A549 (cell line): ENCODE measurements at regions not wholly inside any gene's neighbourhood (a gene's known extent, or its start where the extent isn't known, plus 50 kb on each side); places are given as distances from the start of the nearest gene placed in this dataset.

Experiments used
- ATAC-seq, 2 experiments: fragments of 200-7000 bp in 1 of 2; fragments of >200 bp in 1 of 2; cut with Nextera tagmentation in 1 of 2; cut with Tn5 transposase in 1 of 2; 3 replicates each; pipeline versions ENCODE4 v1.8.0 to v1.9.1; 2018 to 2020; ENCODE audit warnings: mild to moderate bottlenecking in 1 of 2, moderate library complexity in 1 of 2
- CTCF ChIA-PET: fragments of 300-600 bp; sonication (Branson Sonifier 250); formaldehyde crosslinking; extraction: SDS; loops from one replicate; lab custom pipeline; 2021; ENCODE audit warnings: antibody characterized with exemption, inconsistent platforms; lab: Yijun Ruan, JAX
- POLR2A ChIA-PET: fragments of 350-600 bp; formaldehyde crosslinking; extraction: SDS; loops from one replicate; lab custom pipeline; 2021; ENCODE audit warnings: antibody characterized with exemption, inconsistent platforms; lab: Yijun Ruan, JAX
- DNase-seq, 2 experiments: peaks; one replicate each; pipeline versions ENCODE4 v3.0.0 to v3.0.0-alpha.2; 2011 to 2016; ENCODE audit warnings: low read depth in 1 of 2, low spot score in 1 of 2
- FAIRE-seq: peaks from 2 replicates; lab custom pipeline; 2011; peaks lifted over from hg19 to GRCh38; lab: Jason Lieb, UNC
- H3K27ac ChIP-seq, 2 experiments: fragments of >200 bp; sonication (Bioruptor Twin); formaldehyde crosslinking; 3 replicates each; pipeline ENCODE4 v1.5.1; 2016 to 2017
- H3K4me1 ChIP-seq: fragments of >200 bp; sonication (Bioruptor Twin); formaldehyde crosslinking; 3 replicates; pipeline ENCODE4 v1.6.1; 2016
- H3K4me2 ChIP-seq: fragments of >200 bp; sonication (Bioruptor Twin); formaldehyde crosslinking; 3 replicates; pipeline ENCODE4 v1.6.1; 2016
- H3K4me3 ChIP-seq: fragments of >200 bp; sonication (Bioruptor Twin); formaldehyde crosslinking; 3 replicates; pipeline ENCODE4 v1.5.1; 2016
- H3K9me3 ChIP-seq: fragments of >200 bp; sonication (Bioruptor Twin); formaldehyde crosslinking; 3 replicates; pipeline ENCODE4 v1.6.1; 2016
- BCL3 ChIP-seq: fragments of >200 bp; sonication (Bioruptor Twin); formaldehyde crosslinking; IDR thresholded peaks from 3 replicates; pipeline ENCODE4 v1.6.1; 2016
- BHLHE40 ChIP-seq: IDR thresholded peaks from 2 replicates; pipeline ENCODE4 v1.6.1; 2012; ENCODE audit warnings: low read depth, low read length, inconsistent platforms
- CBX8 ChIP-seq: fragments of 200-600 bp; sonication (generic); IDR thresholded peaks from 2 replicates; pipeline ENCODE4 v1.6.1; 2016
- CEBPB ChIP-seq, 2 experiments: fragments of >200 bp in 1 of 2; sonication (Bioruptor Twin) in 1 of 2; formaldehyde crosslinking in 1 of 2; IDR thresholded peaks; 2 replicates each; pipeline ENCODE4 v1.6.1; 2012 to 2016
- EHMT2 ChIP-seq: fragments of 200-600 bp; sonication (generic); IDR thresholded peaks from 2 replicates; pipeline ENCODE4 v1.6.1; 2016; ENCODE audit warnings: antibody characterized with exemption, low read depth, mild to moderate bottlenecking, moderate library complexity
- ELK1 ChIP-seq: fragments of 150-350 bp; IDR thresholded peaks from 2 replicates; pipeline ENCODE4 v1.6.1; 2014; ENCODE audit warnings: low read depth, mild to moderate bottlenecking, low read length
- GATA3 ChIP-seq: IDR thresholded peaks from 2 replicates; pipeline ENCODE4 v1.6.1; 2012; ENCODE audit warnings: borderline replicate concordance
- HEYL ChIP-seq: fragments of 250-450 bp; sonication (Bioruptor Pico); IDR thresholded peaks from 2 replicates; pipeline ENCODE4 v1.8.0; 2021; ENCODE audit warnings: mild to moderate bottlenecking, moderate library complexity
- HOXA7 ChIP-seq: fragments of 250-450 bp; sonication (Bioruptor Pico); IDR thresholded peaks from 2 replicates; pipeline ENCODE4 v1.5.0; 2020; ENCODE audit warnings: mild to moderate bottlenecking, moderate library complexity
- HOXB13 ChIP-seq: fragments of 250-450 bp; sonication (Bioruptor Pico); IDR thresholded peaks from 2 replicates; pipeline ENCODE4 v1.5.0; 2020; ENCODE audit warnings: low read depth, mild to moderate bottlenecking, moderate library complexity
- JUN ChIP-seq, 2 experiments: fragments of >200 bp; sonication (Bioruptor Twin); formaldehyde crosslinking; IDR thresholded peaks; 2 replicates in 1 of 2; 3 replicates in 1 of 2; pipeline ENCODE4 v1.6.1; 2016 to 2017
- KDM5A ChIP-seq: fragments of 200-600 bp; sonication (generic); IDR thresholded peaks from 2 replicates; pipeline ENCODE4 v1.6.1; 2016; ENCODE audit warnings: antibody characterized with exemption, mild to moderate bottlenecking
- MAX ChIP-seq: IDR thresholded peaks from 2 replicates; pipeline ENCODE4 v1.6.1; 2012
- MAZ ChIP-seq: fragments of 150-350 bp; IDR thresholded peaks from 2 replicates; pipeline ENCODE4 v1.6.1; 2014; ENCODE audit warnings: antibody characterized with exemption, low read depth, low read length, borderline replicate concordance
- NR3C1 ChIP-seq: fragments of >200 bp; sonication (Bioruptor Twin); formaldehyde crosslinking; IDR thresholded peaks from 3 replicates; pipeline ENCODE4 v1.6.1; 2017
- PHF8 ChIP-seq: fragments of 200-600 bp; sonication (generic); IDR thresholded peaks from 2 replicates; pipeline ENCODE4 v1.6.1; 2016; ENCODE audit warnings: low read depth, mild to moderate bottlenecking, antibody characterized with exemption, moderate library complexity, borderline replicate concordance
- RAD21 ChIP-seq, 2 experiments: fragments of >200 bp in 1 of 2; sonication (Bioruptor Twin) in 1 of 2; formaldehyde crosslinking in 1 of 2; IDR thresholded peaks in 1 of 2; conservative IDR thresholded peaks in 1 of 2; 2 replicates in 1 of 2; 3 replicates in 1 of 2; pipeline ENCODE4 v1.6.1; 2012 to 2018; ENCODE audit warnings: inconsistent platforms in 1 of 2
- RARB ChIP-seq: fragments of 250-450 bp; sonication (Bioruptor Pico); IDR thresholded peaks from 2 replicates; pipeline ENCODE4 v1.8.0; 2021; ENCODE audit warnings: mild to moderate bottlenecking, moderate library complexity
- SMC3 ChIP-seq: fragments of >200 bp; sonication (Bioruptor Twin); formaldehyde crosslinking; IDR thresholded peaks from 3 replicates; pipeline ENCODE4 v1.6.1; 2018; ENCODE audit warnings: inconsistent platforms
- WGBS: methylation state at CpG from one replicate; pipeline ENCODE4 v1.1.6; 2017; ENCODE audit errors: missing lambda C conversion rate; 5-methylcytosine and 5-hydroxymethylcytosine counted together
- TF ChIP-seq, protein P1 (sequence below): fragments of 200-600 bp; sonication (generic); IDR thresholded peaks from 2 replicates; pipeline ENCODE4 v1.6.1; 2016; ENCODE audit warnings: antibody characterized with exemption, mild to moderate bottlenecking, moderate library complexity
- TF ChIP-seq, protein P2 (sequence below): fragments of >200 bp; sonication (Bioruptor Twin); formaldehyde crosslinking; IDR thresholded peaks from 2 replicates; pipeline ENCODE4 v1.6.1; 2016

DNA sequence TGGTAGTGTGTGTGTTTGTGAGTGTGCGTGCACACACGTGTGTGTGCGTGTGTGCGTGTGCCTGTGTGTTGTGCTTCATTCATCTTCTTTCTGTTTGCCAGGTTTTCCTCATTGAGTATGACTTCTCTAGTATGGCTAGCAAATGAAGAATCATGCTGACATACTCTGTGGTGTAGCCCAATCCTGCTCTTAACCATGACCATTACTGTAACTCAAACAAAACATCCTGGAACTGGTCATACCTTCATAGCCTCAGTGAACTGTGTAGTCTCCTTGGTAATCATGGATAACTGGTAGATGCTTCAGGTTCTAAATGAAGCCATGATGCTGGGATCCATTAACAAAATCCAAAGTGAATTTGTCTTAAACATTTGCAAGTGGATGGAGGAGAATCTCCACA, 1117.7 kb downstream of the BCL11B start:
- ChIA-PET CTCF (no interaction called here), POLR2A (no interaction called here)
- 22% methylated on average over 4 of the region's 4 CpGs for WGBS
- no peak overlapping the region for H3K4me2 ChIP-seq
- H3K9me3 ChIP-seq: no peaks in the 10 kb centered on the region
- no peaks in the 10 kb centered on the region for H3K4me1 ChIP-seq
- no peak overlapping the region for H3K27ac ChIP-seq
- DNase-seq (no peak), ATAC-seq (no peak), FAIRE-seq (no peak)
- H3K4me3 ChIP-seq: no peak overlapping the region
- TF ChIP-seq BCL3: no peak
- no peak for TF ChIP-seq BHLHE40
- TF ChIP-seq CEBPB (IDR thresholded peaks at IDR 0.05): no peak
- TF ChIP-seq RARB (CRISPR knock-in tag): no peak

DNA sequence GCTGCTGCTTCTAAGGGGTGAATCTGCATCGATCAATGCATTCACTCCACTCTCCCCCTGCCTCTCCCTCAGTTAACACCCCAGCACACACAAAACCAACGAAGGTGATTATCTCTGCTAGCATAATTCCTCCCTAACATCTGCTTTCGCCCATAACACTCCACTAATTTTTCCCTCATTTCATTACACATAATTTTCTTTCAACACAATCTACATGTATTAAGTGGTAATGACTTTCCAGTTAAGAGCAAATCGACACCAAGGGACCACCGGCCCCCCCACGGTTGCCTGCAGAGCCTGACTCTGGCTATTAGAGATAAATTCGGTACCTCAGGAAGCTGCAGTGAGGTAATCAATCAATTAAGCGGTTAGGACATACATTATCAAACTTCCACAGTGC, 1115.6 kb downstream of the BCL11B start:
- H3K9me3 ChIP-seq: no peaks in the 10 kb centered on the region
- WGBS: under 1% methylated on average over 7 of the region's 8 CpGs
- DNase-seq: no peak
- H3K4me3 ChIP-seq: no peak overlapping the region
- no peak overlapping the region for H3K27ac ChIP-seq
- CTCF ChIA-PET: interaction anchor here (0.7 kb wide), 1 partner anchor 325 kb away, joined by 3 read pairs; no protein-coding TSS in a partner anchor
- H3K4me2 ChIP-seq: no peak overlapping the region
- TF ChIP-seq NR3C1 (no peak), SMC3 (no peak), PHF8 (no peak), MAX (no peak), HOXB13 (no peak), GATA3 (no peak), RAD21 (conservative IDR thresholded peaks at IDR 0.05 in 1 of 2, IDR thresholded peaks at IDR 0.05 in 1 of 2) (no peak), CBX8 (no peak), EHMT2 (no peak), JUN (IDR thresholded peaks at IDR 0.05) (no peak), HEYL (CRISPR knock-in tag) (no peak)
- TF ChIP-seq, protein P1, sequence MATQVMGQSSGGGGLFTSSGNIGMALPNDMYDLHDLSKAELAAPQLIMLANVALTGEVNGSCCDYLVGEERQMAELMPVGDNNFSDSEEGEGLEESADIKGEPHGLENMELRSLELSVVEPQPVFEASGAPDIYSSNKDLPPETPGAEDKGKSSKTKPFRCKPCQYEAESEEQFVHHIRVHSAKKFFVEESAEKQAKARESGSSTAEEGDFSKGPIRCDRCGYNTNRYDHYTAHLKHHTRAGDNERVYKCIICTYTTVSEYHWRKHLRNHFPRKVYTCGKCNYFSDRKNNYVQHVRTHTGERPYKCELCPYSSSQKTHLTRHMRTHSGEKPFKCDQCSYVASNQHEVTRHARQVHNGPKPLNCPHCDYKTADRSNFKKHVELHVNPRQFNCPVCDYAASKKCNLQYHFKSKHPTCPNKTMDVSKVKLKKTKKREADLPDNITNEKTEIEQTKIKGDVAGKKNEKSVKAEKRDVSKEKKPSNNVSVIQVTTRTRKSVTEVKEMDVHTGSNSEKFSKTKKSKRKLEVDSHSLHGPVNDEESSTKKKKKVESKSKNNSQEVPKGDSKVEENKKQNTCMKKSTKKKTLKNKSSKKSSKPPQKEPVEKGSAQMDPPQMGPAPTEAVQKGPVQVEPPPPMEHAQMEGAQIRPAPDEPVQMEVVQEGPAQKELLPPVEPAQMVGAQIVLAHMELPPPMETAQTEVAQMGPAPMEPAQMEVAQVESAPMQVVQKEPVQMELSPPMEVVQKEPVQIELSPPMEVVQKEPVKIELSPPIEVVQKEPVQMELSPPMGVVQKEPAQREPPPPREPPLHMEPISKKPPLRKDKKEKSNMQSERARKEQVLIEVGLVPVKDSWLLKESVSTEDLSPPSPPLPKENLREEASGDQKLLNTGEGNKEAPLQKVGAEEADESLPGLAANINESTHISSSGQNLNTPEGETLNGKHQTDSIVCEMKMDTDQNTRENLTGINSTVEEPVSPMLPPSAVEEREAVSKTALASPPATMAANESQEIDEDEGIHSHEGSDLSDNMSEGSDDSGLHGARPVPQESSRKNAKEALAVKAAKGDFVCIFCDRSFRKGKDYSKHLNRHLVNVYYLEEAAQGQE: no peak
- TF ChIP-seq, protein P2, sequence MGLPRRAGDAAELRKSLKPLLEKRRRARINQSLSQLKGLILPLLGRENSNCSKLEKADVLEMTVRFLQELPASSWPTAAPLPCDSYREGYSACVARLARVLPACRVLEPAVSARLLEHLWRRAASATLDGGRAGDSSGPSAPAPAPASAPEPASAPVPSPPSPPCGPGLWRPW: no peak
- TF ChIP-seq, all 56 proteins: peak for 0
- no peak for FAIRE-seq
- POLR2A ChIA-PET: no interaction called here
- no peaks in the 10 kb centered on the region for H3K4me1 ChIP-seq
- no peak for ATAC-seq

DNA sequence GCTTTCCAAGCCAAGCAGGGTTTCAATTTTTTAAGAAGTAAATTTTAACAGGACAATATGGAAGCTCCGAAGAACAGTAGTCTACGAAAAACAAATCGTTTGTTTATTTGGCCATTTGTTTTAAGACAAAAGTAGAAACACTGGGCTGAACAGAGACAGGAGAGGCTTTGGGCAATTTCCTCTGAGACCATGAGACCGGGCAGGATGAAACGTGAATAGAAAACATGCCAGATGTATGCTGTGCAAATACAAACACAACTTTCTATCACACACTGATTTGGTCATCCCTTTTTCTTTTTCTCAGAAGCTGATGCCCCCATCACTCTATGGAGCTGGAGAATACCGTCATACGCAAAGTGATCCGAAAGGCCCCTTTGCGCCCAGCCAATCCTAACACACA, 1111.1 kb downstream of the BCL11B start:
- WGBS: 42% methylated on average over 9 of the region's 9 CpGs
- DNase-seq: no peak
- no peaks in the 10 kb centered on the region for H3K9me3 ChIP-seq
- FAIRE-seq: no peak
- no peak overlapping the region for H3K4me2 ChIP-seq
- no peaks in the 10 kb centered on the region for H3K4me1 ChIP-seq
- H3K27ac ChIP-seq: no peak overlapping the region
- ChIA-PET POLR2A (no interaction called here), CTCF (no interaction called here)
- no peak for ATAC-seq
- TF ChIP-seq HOXA7 (CRISPR knock-in tag) (no peak), EHMT2 (no peak), MAZ (no peak), ELK1 (no peak), CEBPB (IDR thresholded peaks at IDR 0.05) (no peak), KDM5A (no peak), SMC3 (no peak)
- no peak overlapping the region for H3K4me3 ChIP-seq
